AG04450 (cell line): ENCODE measurements at regions not wholly inside any gene's neighbourhood (a gene's known extent, or its start where the extent isn't known, plus 50 kb on each side); places are given as distances from the start of the nearest gene placed in this dataset.

Experiments used
- CTCF ChIA-PET: fragments of 300-600, 350-600 bp; formaldehyde crosslinking; extraction: SDS; loops from one replicate; lab custom pipeline; 2022; ENCODE audit warnings: antibody characterized with exemption, inconsistent platforms; lab: Charles Lee
- POLR2A ChIA-PET: fragments of 350-600 bp; formaldehyde crosslinking; extraction: SDS; loops from one replicate; lab custom pipeline; 2021; ENCODE audit warnings: antibody characterized with exemption, inconsistent platforms; lab: Yijun Ruan, JAX
- DNase-seq: peaks from one replicate; pipeline ENCODE4 v3.0.0-alpha.2; 2011; ENCODE audit warnings: low read depth, low spot score
- H3K27ac ChIP-seq: one replicate; pipeline ENCODE4 v1.5.1; 2012; ENCODE audit warnings: low read depth, low read length, control low read depth
- H3K27me3 ChIP-seq: one replicate; pipeline ENCODE4 v1.6.0; 2012; ENCODE audit warnings: low read length; ENCODE audit not compliant: control insufficient read depth, insufficient read depth
- H3K4me3 ChIP-seq: 2 replicates; pipeline ENCODE4 v1.5.1; 2011; ENCODE audit warnings: mild to moderate bottlenecking, low read depth, low read length, control low read depth
- H3K9me3 ChIP-seq: 2 replicates; pipeline ENCODE4 v1.5.1; 2012; ENCODE audit warnings: low read length; ENCODE audit not compliant: control insufficient read depth, insufficient read depth
- CTCF ChIP-seq: IDR thresholded peaks from 2 replicates; pipeline ENCODE4 v1.5.1; 2011; ENCODE audit warnings: low read depth, low read length, control low read depth, inconsistent platforms

DNA sequence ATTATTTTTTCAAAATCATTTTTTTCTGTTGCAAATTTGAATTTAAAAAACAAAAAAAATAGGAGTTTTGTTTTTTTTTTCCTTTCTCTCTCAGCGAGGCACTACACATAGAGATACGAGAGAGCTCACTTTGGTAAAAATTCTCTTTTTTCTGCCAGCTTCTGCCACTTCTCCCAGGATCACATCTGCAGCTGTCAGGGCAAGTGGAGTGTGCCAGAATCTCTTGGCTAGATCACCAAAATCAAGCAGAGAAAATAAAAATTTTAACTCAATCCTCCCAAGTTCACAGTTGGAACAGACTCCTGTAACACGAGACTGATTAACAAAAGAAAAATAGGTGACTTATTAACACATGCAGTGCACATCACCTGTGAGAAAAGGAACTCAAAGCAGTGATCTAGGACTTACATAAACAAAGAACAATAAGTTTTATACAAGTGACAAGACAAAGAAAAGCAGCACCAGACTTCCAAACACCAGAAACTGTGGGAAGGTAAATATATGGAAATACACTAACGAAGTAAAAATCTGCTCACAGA lies 213.2 kb upstream of the ZFP42 start:
- POLR2A ChIA-PET = interaction anchor here (0.7 kb wide), 1 partner anchor 21 kb away, joined by 3 read pairs; no protein-coding TSS in a partner anchor
- no peak for TF ChIP-seq CTCF
- Histone ChIP-seq H3K27ac (no peak overlapping the region), H3K27me3 (no peaks in the 10 kb centered on the region), H3K4me3 (no peak overlapping the region), H3K9me3 (peaks cover 10% of the 10 kb centered on the region; the same call in 1 of the 2 replicates)
- CTCF ChIA-PET = no interaction called here
- no peak for DNase-seq

DNA sequence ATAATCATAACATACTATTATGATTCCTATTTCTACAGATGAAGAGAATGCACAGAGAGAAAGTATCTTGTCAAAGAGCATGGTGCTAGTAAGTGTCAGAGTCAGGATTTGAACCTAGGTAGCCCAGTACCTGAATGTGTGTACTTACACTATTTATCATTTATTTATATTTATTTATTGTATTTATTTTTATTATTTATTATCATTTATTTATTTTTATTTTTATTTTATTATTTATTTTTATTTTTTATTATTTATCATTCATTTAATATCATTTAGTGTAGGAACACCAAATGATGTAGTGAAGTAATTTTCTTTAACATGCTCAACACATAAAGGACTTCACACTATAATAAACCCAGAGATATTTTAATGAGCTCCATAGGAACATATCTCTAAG lies 209.4 kb upstream of the ZFP42 start:
- H3K27ac ChIP-seq = no peak overlapping the region
- ChIA-PET CTCF (no interaction called here), POLR2A (no interaction called here)
- no peak for DNase-seq
- TF ChIP-seq CTCF = no peak
- H3K27me3 ChIP-seq = no peaks in the 10 kb centered on the region
- peaks cover 20% of the 10 kb centered on the region for H3K9me3 ChIP-seq
- no peak overlapping the region for H3K4me3 ChIP-seq

DNA sequence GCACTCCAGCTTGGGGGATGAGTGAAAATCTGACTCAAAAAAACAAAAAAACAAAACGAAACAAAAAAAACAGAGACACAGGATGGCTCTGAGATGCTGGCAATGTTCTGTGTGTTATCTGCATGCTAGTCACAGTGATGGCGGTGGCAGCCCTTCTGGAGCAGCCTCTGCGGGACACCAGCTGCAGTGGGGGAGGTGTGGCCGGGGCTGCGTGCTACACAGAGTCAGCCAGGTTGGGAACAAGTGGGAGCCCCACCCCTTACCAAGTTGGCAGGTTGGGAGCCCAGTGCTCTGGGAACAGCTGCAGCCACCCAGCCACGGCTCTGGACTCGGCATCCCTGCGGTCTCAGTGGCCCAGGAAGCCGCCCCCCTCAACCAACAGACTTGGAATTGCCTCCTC lies 206.5 kb upstream of the ZFP42 start:
- Histone ChIP-seq H3K27ac (no peak overlapping the region), H3K27me3 (no peaks in the 10 kb centered on the region), H3K9me3 (peaks cover 20% of the 10 kb centered on the region), H3K4me3 (no peak overlapping the region)
- DNase-seq = no peak
- ChIA-PET POLR2A (no interaction called here), CTCF (no interaction called here)
- TF ChIP-seq CTCF = no peak

DNA sequence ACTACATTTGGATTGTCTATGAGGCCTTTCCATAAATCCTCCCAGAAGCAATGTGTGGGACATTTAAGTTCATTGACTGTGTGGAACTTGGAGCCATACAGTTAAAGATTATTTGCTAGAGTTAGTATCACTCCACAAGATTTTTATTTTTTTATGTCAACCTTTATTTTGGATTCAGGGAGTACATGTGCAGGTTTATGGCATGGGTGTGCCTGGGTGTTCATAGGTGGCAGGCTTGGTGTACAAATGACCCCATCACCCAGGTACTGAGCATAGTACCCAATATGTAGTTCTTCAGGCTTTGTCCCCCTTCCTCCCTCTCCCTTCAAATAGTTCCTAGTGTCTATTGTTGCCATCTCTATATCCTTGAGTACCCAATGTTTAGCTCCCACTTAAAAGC lies 199.8 kb upstream of the ZFP42 start:
- H3K4me3 ChIP-seq = no peak overlapping the region
- peaks cover 21% of the 10 kb centered on the region for H3K9me3 ChIP-seq
- CTCF ChIA-PET = interaction anchor here (0.7 kb wide), 1 partner anchor 1209 kb away, joined by 3 read pairs; no protein-coding TSS in a partner anchor
- POLR2A ChIA-PET = no interaction called here
- H3K27me3 ChIP-seq = no peaks in the 10 kb centered on the region
- no peak for TF ChIP-seq CTCF
- no peak overlapping the region for H3K27ac ChIP-seq
- DNase-seq = no peak

- ChIA-PET CTCF (no interaction called here), POLR2A (no interaction called here)
- Histone ChIP-seq H3K27ac (no peak overlapping the region), H3K9me3 (peaks cover 21% of the 10 kb centered on the region), H3K4me3 (no peak overlapping the region), H3K27me3 (no peaks in the 10 kb centered on the region)
- no peak for DNase-seq
- TF ChIP-seq CTCF = no peak
Observed at GRCh38 chr4:187798385-187798784, 197.2 kb upstream of the ZFP42 start.
